ENCODE measurements at regions not wholly inside any gene's neighbourhood (a gene's known extent, or its start where the extent isn't known, plus 50 kb on each side); places are given as distances from the start of the nearest gene placed in this dataset.

GRCh38 chr15:72865486-72865885 lies 81.9 kb upstream of the ADPGK start:
- TF ChIP-seq ARNT (IDR thresholded peaks at IDR 0.05) (no peak), FOXM1 (IDR thresholded peaks at IDR 0.05; ENCODE audit: borderline replicate concordance) (no peak), SP1 (IDR thresholded peaks at IDR 0.05) (no peak), LEF1 (IDR thresholded peaks at IDR 0.05; ENCODE audit: borderline replicate concordance) (no peak), L3MBTL2 (conservative IDR thresholded peaks at IDR 0.05) (0 out of 2 replicates have a peak, but pooled peaks have one; percentile 33), FOXK2 (IDR thresholded peaks at IDR 0.05) (no peak)

Data from HEK293T (cell line).